HepG2 (cell line): ENCODE measurements at regions not wholly inside any gene's neighbourhood (a gene's known extent, or its start where the extent isn't known, plus 50 kb on each side); places are given as distances from the start of the nearest gene placed in this dataset.

ENCODE experiments used
- ATAC-seq: fragments of 200-7000 bp; cut with Tn5 transposase; 3 replicates; pipeline ENCODE4 v1.9.1; 2020; ENCODE audit warnings: mild to moderate bottlenecking, moderate library complexity
- BruUV-seq: library from RNA; stranded (reverse); fragments of 400-500 nt; replicated peaks from 2 replicates; lab custom pipeline; 2021; lab: Mats Ljungman, UMichigan
- CTCF ChIA-PET: fragments of 300-600 bp; formaldehyde crosslinking; extraction: SDS; loops from one replicate; lab custom pipeline; 2021; ENCODE audit warnings: low total read pairs, inconsistent platforms, low intra/inter-chr PET ratio; lab: Yijun Ruan, JAX
- POLR2A ChIA-PET: fragments of 350-600 bp; sonication (Branson Sonifier 250); formaldehyde crosslinking; loops from one replicate; lab custom pipeline; 2020; ENCODE audit warnings: antibody characterized with exemption, inconsistent platforms; lab: Yijun Ruan, JAX
- DNase-seq: peaks from one replicate; pipeline ENCODE4 v3.0.0-alpha.2; 2015; ENCODE audit warnings: low spot score
- FAIRE-seq: peaks from 3 replicates; lab custom pipeline; 2011; peaks lifted over from hg19 to GRCh38; lab: Jason Lieb, UNC
- H2AFZ ChIP-seq: one replicate; pipeline ENCODE4 v1.6.1; 2011; ENCODE audit warnings: low read length, inconsistent platforms
- H3K27ac ChIP-seq: fragments of 300-600 bp; 3 replicates; pipeline ENCODE4 v1.8.0; 2011; ENCODE audit warnings: mixed run types, mild to moderate bottlenecking, mixed read lengths, low read length, inconsistent platforms; ENCODE audit not compliant: insufficient read depth; ENCODE audit errors: extremely low read length
- H3K27me3 ChIP-seq, 2 experiments: fragments of 200-600 bp in 1 of 2; 2 replicates in 1 of 2; 3 replicates in 1 of 2; pipeline versions ENCODE4 v1.6.0 to v1.8.0; 2011; ENCODE audit warnings: low read length in 2 of 2, mild to moderate bottlenecking in 2 of 2, moderate library complexity in 2 of 2, inconsistent platforms in 1 of 2; ENCODE audit not compliant: insufficient read depth in 2 of 2, control insufficient read depth in 1 of 2
- H3K36me3 ChIP-seq, 2 experiments: fragments of 200-600 bp in 1 of 2; replicated peaks in 1 of 2; 2 replicates in 1 of 2; 3 replicates in 1 of 2; pipeline versions ENCODE4 v1.5.1 to v1.8.0; 2011; ENCODE audit warnings: low read length in 2 of 2, inconsistent platforms in 1 of 2; ENCODE audit not compliant: insufficient read depth in 2 of 2, control insufficient read depth in 1 of 2
- H3K4me1 ChIP-seq: 2 replicates; pipeline ENCODE4 v1.5.1; 2012; ENCODE audit warnings: low read length, inconsistent platforms; ENCODE audit not compliant: insufficient read depth
- H3K4me2 ChIP-seq: 2 replicates; pipeline ENCODE4 v1.6.0; 2011; ENCODE audit warnings: low read depth, low read length, inconsistent platforms
- H3K4me3 ChIP-seq, 3 experiments: fragments of 200-600 bp in 1 of 3; sonication (generic), shearing (Covaris generic) in 1 of 3; replicated peaks in 1 of 3; 2 replicates each; pipeline ENCODE4 v1.5.1; 2011 to 2016; ENCODE audit warnings: low read length in 3 of 3, inconsistent platforms in 2 of 3, low read depth in 2 of 3, mild to moderate bottlenecking in 2 of 3, control low read depth in 1 of 3, mixed read lengths in 1 of 3; ENCODE audit not compliant: insufficient read depth in 1 of 3
- H3K79me2 ChIP-seq: one replicate; pipeline ENCODE4 v1.6.1; 2011; ENCODE audit warnings: low read length, inconsistent platforms; ENCODE audit not compliant: insufficient read depth
- H3K9ac ChIP-seq: 2 replicates; pipeline ENCODE4 v1.6.0; 2011; ENCODE audit warnings: mild to moderate bottlenecking, low read depth, low read length, inconsistent platforms; ENCODE audit not compliant: insufficient read depth
- H3K9me3 ChIP-seq: 2 replicates; pipeline ENCODE4 v1.5.1; 2012; ENCODE audit warnings: mild to moderate bottlenecking, low read length
- H4K20me1 ChIP-seq: 2 replicates; pipeline ENCODE4 v1.6.0; 2011; ENCODE audit warnings: inconsistent platforms, mild to moderate bottlenecking, low read length, moderate library complexity; ENCODE audit not compliant: insufficient read depth
- GRHL1 ChIP-seq: sonication (generic); formaldehyde crosslinking; conservative IDR thresholded peaks from 2 replicates; pipeline ENCODE4 v1.8.0; 2022; ENCODE audit warnings: missing genetic modification reagents
- KAT7 ChIP-seq: IDR thresholded peaks from 2 replicates; pipeline ENCODE4 v1.6.1; 2018; ENCODE audit warnings: borderline replicate concordance, missing compliant biosample characterization
- KDM6A ChIP-seq: IDR thresholded peaks from 2 replicates; pipeline ENCODE4 v1.6.1; 2016; ENCODE audit warnings: low read depth
- LCORL ChIP-seq, 2 experiments: fragments of 450-650 bp in 1 of 2; sonication (generic) in 1 of 2; formaldehyde crosslinking in 1 of 2; IDR thresholded peaks; 2 replicates each; pipeline versions ENCODE4 v1.5.0 to v1.6.1; 2017 to 2020; ENCODE audit warnings: antibody characterized with exemption in 1 of 2, missing genetic modification reagents in 1 of 2
- MEIS1 ChIP-seq: sonication (generic); formaldehyde crosslinking; IDR thresholded peaks from 2 replicates; pipeline ENCODE4 v1.9.0; 2021; ENCODE audit warnings: mild to moderate bottlenecking, missing genetic modification reagents, moderate library complexity, borderline replicate concordance
- MYNN ChIP-seq: sonication (generic); formaldehyde crosslinking; IDR thresholded peaks from 2 replicates; pipeline ENCODE4 v1.4.0; 2020; ENCODE audit warnings: mild to moderate bottlenecking, low read depth, missing genetic modification reagents
- NFE2 ChIP-seq: sonication (generic); formaldehyde crosslinking; IDR thresholded peaks from 2 replicates; pipeline ENCODE4 v1.4.0; 2020; ENCODE audit warnings: missing genetic modification reagents
- PAX8 ChIP-seq: sonication (generic); formaldehyde crosslinking; IDR thresholded peaks from 2 replicates; pipeline ENCODE4 v1.8.0; 2022; ENCODE audit warnings: mild to moderate bottlenecking, missing genetic modification reagents, borderline replicate concordance
- TBL1XR1 ChIP-seq: fragments of 150-350 bp; IDR thresholded peaks from 2 replicates; pipeline ENCODE4 v1.6.1; 2014; ENCODE audit warnings: borderline replicate concordance, low read length; ENCODE audit not compliant: partially characterized antibody
- THAP9 ChIP-seq: sonication (generic); formaldehyde crosslinking; IDR thresholded peaks from 2 replicates; pipeline ENCODE4; 2020; ENCODE audit warnings: missing genetic modification reagents, mild to moderate bottlenecking, borderline replicate concordance
- TSC22D2 ChIP-seq: sonication (generic); formaldehyde crosslinking; IDR thresholded peaks from 2 replicates; pipeline ENCODE4 v1.5.1; 2020; ENCODE audit warnings: missing genetic modification reagents, mild to moderate bottlenecking, borderline replicate concordance
- ZNF446 ChIP-seq: sonication (generic); formaldehyde crosslinking; IDR thresholded peaks from 2 replicates; pipeline ENCODE4 v1.5.0; 2020; ENCODE audit warnings: mild to moderate bottlenecking, missing genetic modification reagents
- ZNF572 ChIP-seq: sonication (generic); formaldehyde crosslinking; IDR thresholded peaks from 2 replicates; pipeline ENCODE4 v1.5.1; 2020; ENCODE audit warnings: mild to moderate bottlenecking, missing genetic modification reagents
- ZNF629 ChIP-seq: sonication (generic); formaldehyde crosslinking; conservative IDR thresholded peaks from 2 replicates; pipeline ENCODE4 v1.5.0; 2020; ENCODE audit warnings: missing genetic modification reagents
- ZNF788 ChIP-seq: sonication (generic); formaldehyde crosslinking; IDR thresholded peaks from 2 replicates; pipeline ENCODE4 v1.5.0; 2020; ENCODE audit warnings: mild to moderate bottlenecking, missing genetic modification reagents, borderline replicate concordance
- ZSCAN25 ChIP-seq: sonication (generic); formaldehyde crosslinking; IDR thresholded peaks from 2 replicates; pipeline ENCODE4 v1.8.0; 2022; ENCODE audit warnings: mild to moderate bottlenecking, missing genetic modification reagents
- WGBS: methylation state at CpG from one replicate; pipeline ENCODE4 v1.1.6; 2017; ENCODE audit warnings: low lambda C conversion rate; 5-methylcytosine and 5-hydroxymethylcytosine counted together
- in situ Hi-C: cut with HindIII; loops from 2 replicates; pipeline ENCODE4 v1.10.0; 2017; ENCODE audit warnings: low pct_unique_long_range_greater_than_20kb; ENCODE audit not compliant: extremely low pct_ligation_motif_present
- intact Hi-C: fragments of 100-400 bp; cut with micrococcal nuclease; formaldehyde crosslinking; loops from one replicate; pipeline ENCODE4 v1.10.0; 2022; ENCODE audit not compliant: unreplicated experiment
- TF ChIP-seq, protein P1 (sequence below): sonication (generic); formaldehyde crosslinking; IDR thresholded peaks from 2 replicates; pipeline ENCODE4 v1.5.0; 2020; ENCODE audit warnings: missing genetic modification reagents
- TF ChIP-seq, protein P2 (sequence below): sonication (generic); formaldehyde crosslinking; IDR thresholded peaks from 2 replicates; pipeline ENCODE4 v1.8.1; 2023; ENCODE audit warnings: missing genetic modification reagents, inconsistent platforms, borderline replicate concordance

DNA sequence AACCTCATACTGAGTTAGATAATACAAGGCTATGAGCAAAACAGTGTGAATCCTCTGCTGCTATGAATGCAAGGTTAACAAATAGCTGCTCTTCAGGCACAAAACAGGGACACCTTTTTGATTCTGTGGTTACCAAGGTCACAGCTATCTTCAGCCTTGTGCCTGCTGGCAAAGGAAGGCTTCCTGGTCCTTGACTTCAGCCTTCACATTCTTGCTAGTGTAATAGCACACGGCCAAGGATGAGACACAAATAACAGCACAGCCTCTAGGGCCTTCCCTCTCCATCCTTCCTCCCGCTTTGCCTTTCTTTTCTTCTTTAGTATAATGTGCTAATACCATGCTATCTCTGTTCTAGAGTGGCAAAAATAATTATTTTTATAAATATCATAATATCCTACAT lies 130.6 kb upstream of the CAV2 start:
- no peaks in the 10 kb centered on the region for H3K79me2 ChIP-seq
- no peaks in the 10 kb centered on the region for H3K4me1 ChIP-seq
- no peak for FAIRE-seq
- no peak for ATAC-seq
- intact Hi-C loops (no loop called here), in situ Hi-C loops (no loop called here)
- no peak overlapping the region for H3K9ac ChIP-seq
- no peaks in the 10 kb centered on the region for H3K27me3 ChIP-seq
- no peaks in the 10 kb centered on the region for H3K36me3 ChIP-seq
- H3K9me3 ChIP-seq = no peaks in the 10 kb centered on the region
- 2% methylated on average over 2 of the region's 2 CpGs for WGBS
- H2AFZ ChIP-seq = no peak overlapping the region
- ChIA-PET POLR2A (no interaction called here), CTCF (no interaction called here)
- no peaks in the 10 kb centered on the region for H4K20me1 ChIP-seq
- no peak overlapping the region for H3K4me3 ChIP-seq
- no peak overlapping the region for H3K27ac ChIP-seq
- no TSS peak for BruUV-seq
- H3K4me2 ChIP-seq = no peak overlapping the region
- no peak for DNase-seq
- no peak for TF ChIP-seq KDM6A (CRISPR knock-in tag)
- no peak for TF ChIP-seq PAX8 (CRISPR knock-in tag)
- TF ChIP-seq TSC22D2 (CRISPR knock-in tag) = no peak
- no peak for TF ChIP-seq ZNF629
- no peak for TF ChIP-seq GRHL1 (CRISPR knock-in tag)
- TF ChIP-seq KAT7 (CRISPR knock-in tag) = no peak
- TF ChIP-seq, protein P1, sequence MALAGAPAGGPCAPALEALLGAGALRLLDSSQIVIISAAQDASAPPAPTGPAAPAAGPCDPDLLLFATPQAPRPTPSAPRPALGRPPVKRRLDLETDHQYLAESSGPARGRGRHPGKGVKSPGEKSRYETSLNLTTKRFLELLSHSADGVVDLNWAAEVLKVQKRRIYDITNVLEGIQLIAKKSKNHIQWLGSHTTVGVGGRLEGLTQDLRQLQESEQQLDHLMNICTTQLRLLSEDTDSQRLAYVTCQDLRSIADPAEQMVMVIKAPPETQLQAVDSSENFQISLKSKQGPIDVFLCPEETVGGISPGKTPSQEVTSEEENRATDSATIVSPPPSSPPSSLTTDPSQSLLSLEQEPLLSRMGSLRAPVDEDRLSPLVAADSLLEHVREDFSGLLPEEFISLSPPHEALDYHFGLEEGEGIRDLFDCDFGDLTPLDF (CRISPR knock-in tag) = no peak
- no peak for TF ChIP-seq LCORL (IDR thresholded peaks at IDR 0.05)
- TF ChIP-seq LCORL (CRISPR knock-in tag; IDR thresholded peaks at IDR 0.05) = no peak
- TF ChIP-seq ZNF446 (CRISPR knock-in tag) = no peak
- no peak for TF ChIP-seq ZNF788 (CRISPR knock-in tag)
- TF ChIP-seq ZNF572 (CRISPR knock-in tag) = no peak
- no peak for TF ChIP-seq NFE2
- no peak for TF ChIP-seq MEIS1 (CRISPR knock-in tag)
- no peak for TF ChIP-seq THAP9 (CRISPR knock-in tag)
- no peak for TF ChIP-seq TBL1XR1
- TF ChIP-seq MYNN (CRISPR knock-in tag) = no peak
- TF ChIP-seq, protein P2, sequence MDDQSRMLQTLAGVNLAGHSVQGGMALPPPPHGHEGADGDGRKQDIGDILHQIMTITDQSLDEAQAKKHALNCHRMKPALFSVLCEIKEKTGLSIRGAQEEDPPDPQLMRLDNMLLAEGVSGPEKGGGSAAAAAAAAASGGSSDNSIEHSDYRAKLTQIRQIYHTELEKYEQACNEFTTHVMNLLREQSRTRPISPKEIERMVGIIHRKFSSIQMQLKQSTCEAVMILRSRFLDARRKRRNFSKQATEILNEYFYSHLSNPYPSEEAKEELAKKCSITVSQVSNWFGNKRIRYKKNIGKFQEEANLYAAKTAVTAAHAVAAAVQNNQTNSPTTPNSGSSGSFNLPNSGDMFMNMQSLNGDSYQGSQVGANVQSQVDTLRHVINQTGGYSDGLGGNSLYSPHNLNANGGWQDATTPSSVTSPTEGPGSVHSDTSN (CRISPR knock-in tag) = no peak
- no peak for TF ChIP-seq ZSCAN25 (CRISPR knock-in tag)
